ENCODE measurements at regions not wholly inside any gene's neighbourhood (a gene's known extent, or its start where the extent isn't known, plus 50 kb on each side); places are given as distances from the start of the nearest gene placed in this dataset.

- Histone ChIP-seq H3K9me3 (ENCODE audit: low read depth, low read length, poor library complexity, severe bottlenecking) (no peaks in the 10 kb centered on the region), H3K27me3 (replicated peaks; ENCODE audit: insufficient read depth, low read depth, low read length, poor library complexity) (no peaks in the 10 kb centered on the region), H3K36me3 (ENCODE audit: insufficient read depth, low read length, poor library complexity, severe bottlenecking) (no peaks in the 10 kb centered on the region), H3K27ac (ENCODE audit: low read depth, low read length, poor library complexity, severe bottlenecking) (no peak overlapping the region), H3K4me1 (ENCODE audit: insufficient read depth, low read length, poor library complexity, severe bottlenecking) (no peaks in the 10 kb centered on the region), H3K4me3 (ENCODE audit: low read depth, low read length, poor library complexity, severe bottlenecking) (no peak overlapping the region)
- ChIA-PET CTCF (no interaction called here), POLR2A (ENCODE audit: low non-redundant PET) (no interaction called here)
- BruUV-seq (replicated peaks), result no TSS peak
- DNase-seq (ENCODE audit: low spot score), result no peak
- TF ChIP-seq EZH2 (IDR thresholded peaks at IDR 0.05; ENCODE audit: borderline replicate concordance, low read depth, low read length, poor library complexity, severe bottlenecking), result no peak
- TF ChIP-seq CTCF (conservative IDR thresholded peaks at IDR 0.05; ENCODE audit: low read depth, low read length), result no peak
- intact Hi-C loops (cut with micrococcal nuclease; ENCODE audit: unreplicated experiment), result no loop called here
Measured at GRCh38 chr4:38242101-38242500, 281.9 kb downstream of the PTTG2 start.

- no peaks in the 10 kb centered on the region for H3K27me3 ChIP-seq (replicated peaks; ENCODE audit: insufficient read depth, low read depth, low read length, poor library complexity)
- no peak for TF ChIP-seq EZH2 (IDR thresholded peaks at IDR 0.05; ENCODE audit: borderline replicate concordance, low read depth, low read length, poor library complexity, severe bottlenecking)
- no peak for TF ChIP-seq CTCF (conservative IDR thresholded peaks at IDR 0.05; ENCODE audit: low read depth, low read length)
- no peak overlapping the region for H3K4me3 ChIP-seq (ENCODE audit: low read depth, low read length, poor library complexity, severe bottlenecking)
- POLR2A ChIA-PET (ENCODE audit: low non-redundant PET), result no interaction called here
- no peak overlapping the region for H3K27ac ChIP-seq (ENCODE audit: low read depth, low read length, poor library complexity, severe bottlenecking)
- no peaks in the 10 kb centered on the region for H3K36me3 ChIP-seq (ENCODE audit: insufficient read depth, low read length, poor library complexity, severe bottlenecking)
- CTCF ChIA-PET, result no interaction called here
- H3K9me3 ChIP-seq (ENCODE audit: low read depth, low read length, poor library complexity, severe bottlenecking), result no peaks in the 10 kb centered on the region
- intact Hi-C loops (cut with micrococcal nuclease; ENCODE audit: unreplicated experiment), result no loop called here
- BruUV-seq (replicated peaks), result no TSS peak
- H3K4me1 ChIP-seq (ENCODE audit: insufficient read depth, low read length, poor library complexity, severe bottlenecking), result no peaks in the 10 kb centered on the region
- DNase-seq (ENCODE audit: low spot score), result no peak
Measured at GRCh38 chr4:38242822-38243387, 282.7 kb downstream of the PTTG2 start.

GRCh38 chr4:38243388-38244053, 283.3 kb downstream of the PTTG2 start:
- Histone ChIP-seq H3K27ac (ENCODE audit: low read depth, low read length, poor library complexity, severe bottlenecking) (no peak overlapping the region), H3K4me3 (ENCODE audit: low read depth, low read length, poor library complexity, severe bottlenecking) (no peak overlapping the region), H3K36me3 (ENCODE audit: insufficient read depth, low read length, poor library complexity, severe bottlenecking) (no peaks in the 10 kb centered on the region), H3K4me1 (ENCODE audit: insufficient read depth, low read length, poor library complexity, severe bottlenecking) (no peaks in the 10 kb centered on the region), H3K27me3 (replicated peaks; ENCODE audit: insufficient read depth, low read depth, low read length, poor library complexity) (no peaks in the 10 kb centered on the region), H3K9me3 (ENCODE audit: low read depth, low read length, poor library complexity, severe bottlenecking) (no peaks in the 10 kb centered on the region)
- BruUV-seq (replicated peaks), result no TSS peak
- ChIA-PET CTCF (no interaction called here), POLR2A (ENCODE audit: low non-redundant PET) (no interaction called here)
- no peak for DNase-seq (ENCODE audit: low spot score)
- intact Hi-C loops (cut with micrococcal nuclease; ENCODE audit: unreplicated experiment), result no loop called here
- TF ChIP-seq EZH2 (IDR thresholded peaks at IDR 0.05; ENCODE audit: borderline replicate concordance, low read depth, low read length, poor library complexity, severe bottlenecking) (no peak), CTCF (conservative IDR thresholded peaks at IDR 0.05; ENCODE audit: low read depth, low read length) (no peak)

Data from A673 (cell line).